ENCODE measurements at regions not wholly inside any gene's neighbourhood (a gene's known extent, or its start where the extent isn't known, plus 50 kb on each side); places are given as distances from the start of the nearest gene placed in this dataset.

DNA sequence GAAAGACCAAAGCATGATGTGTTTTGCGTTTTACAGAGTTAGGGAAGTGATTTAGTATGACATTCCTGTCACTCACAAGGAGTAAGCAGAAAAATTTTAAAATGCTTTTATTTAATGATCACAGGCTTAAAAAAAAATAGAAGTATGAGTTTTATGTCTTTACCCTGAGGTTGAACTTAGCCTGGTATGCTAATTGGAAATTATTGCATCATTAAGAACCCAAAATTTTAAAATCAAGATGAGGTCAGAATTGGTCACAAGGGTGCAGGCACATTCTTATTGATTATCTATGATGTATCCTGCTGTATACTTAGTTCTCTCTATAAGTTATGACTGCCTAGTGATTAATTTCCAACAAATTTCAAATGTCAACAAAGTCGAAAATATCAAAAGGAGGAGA is 585.6 kb upstream of the ALCAM start:
- no peak for ATAC-seq (ENCODE audit: low read depth)
- H3K4me3 Mint-ChIP-seq = no peak overlapping the region
- H3K36me3 Mint-ChIP-seq = no peaks in the 10 kb centered on the region
- no peaks in the 10 kb centered on the region for H3K4me1 Mint-ChIP-seq
- DNase-seq = no peak
- H3K27ac Mint-ChIP-seq = no peak overlapping the region
- H3K27me3 Mint-ChIP-seq = no peaks in the 10 kb centered on the region
- H3K9me3 Mint-ChIP-seq = peaks cover 3% of the 10 kb centered on the region
- POLR2A ChIA-PET = no interaction called here

DNA sequence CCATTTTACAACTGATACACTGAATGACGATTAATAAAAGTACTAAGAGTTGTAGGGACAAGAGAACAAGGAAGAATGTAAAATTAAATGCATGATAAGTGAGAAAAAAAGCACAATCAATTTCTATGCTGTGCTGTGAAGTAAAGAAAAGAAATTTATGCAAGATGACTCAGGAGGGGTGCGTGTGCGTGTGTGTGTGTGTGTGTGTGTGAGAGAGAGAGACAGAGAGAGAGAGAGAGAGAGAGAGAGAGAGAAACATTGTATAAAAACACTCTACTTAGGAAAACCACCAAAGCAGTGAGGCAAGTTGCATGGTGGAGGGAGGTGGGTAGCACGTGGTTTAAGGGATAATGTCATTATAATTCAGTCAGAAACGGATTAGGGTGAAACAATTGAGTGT is 580.8 kb upstream of the ALCAM start:
- POLR2A ChIA-PET = no interaction called here
- DNase-seq (no peak), ATAC-seq (ENCODE audit: low read depth) (no peak)
- Mint-ChIP-seq H3K27me3 (no peaks in the 10 kb centered on the region), H3K4me1 (no peaks in the 10 kb centered on the region), H3K36me3 (no peaks in the 10 kb centered on the region), H3K27ac (no peak overlapping the region), H3K4me3 (no peak overlapping the region), H3K9me3 (no peaks in the 10 kb centered on the region)

DNA sequence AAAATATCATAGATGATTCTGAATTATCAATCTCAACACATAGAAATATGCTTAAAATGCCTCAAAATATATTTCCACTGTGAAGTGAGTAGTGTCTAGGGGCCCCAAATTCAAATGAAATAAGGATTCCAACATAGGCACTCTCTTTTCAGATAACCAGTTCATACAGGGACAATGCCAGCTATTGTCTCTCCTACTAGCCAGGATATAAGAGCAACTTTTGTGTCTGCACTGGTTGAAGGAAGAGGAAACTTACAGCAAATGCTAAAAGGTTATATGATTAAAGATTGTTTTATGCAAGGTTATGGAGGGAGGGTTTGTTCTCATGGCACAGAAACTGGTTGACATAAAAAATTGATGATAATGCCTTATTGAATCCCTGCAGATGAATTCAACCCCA is 579.4 kb upstream of the ALCAM start:
- POLR2A ChIA-PET = no interaction called here
- no peaks in the 10 kb centered on the region for H3K27me3 Mint-ChIP-seq
- no peak overlapping the region for H3K27ac Mint-ChIP-seq
- H3K4me1 Mint-ChIP-seq = no peaks in the 10 kb centered on the region
- no peaks in the 10 kb centered on the region for H3K9me3 Mint-ChIP-seq
- no peak overlapping the region for H3K4me3 Mint-ChIP-seq
- no peaks in the 10 kb centered on the region for H3K36me3 Mint-ChIP-seq
- ATAC-seq (ENCODE audit: low read depth) (no peak), DNase-seq (no peak)

DNA sequence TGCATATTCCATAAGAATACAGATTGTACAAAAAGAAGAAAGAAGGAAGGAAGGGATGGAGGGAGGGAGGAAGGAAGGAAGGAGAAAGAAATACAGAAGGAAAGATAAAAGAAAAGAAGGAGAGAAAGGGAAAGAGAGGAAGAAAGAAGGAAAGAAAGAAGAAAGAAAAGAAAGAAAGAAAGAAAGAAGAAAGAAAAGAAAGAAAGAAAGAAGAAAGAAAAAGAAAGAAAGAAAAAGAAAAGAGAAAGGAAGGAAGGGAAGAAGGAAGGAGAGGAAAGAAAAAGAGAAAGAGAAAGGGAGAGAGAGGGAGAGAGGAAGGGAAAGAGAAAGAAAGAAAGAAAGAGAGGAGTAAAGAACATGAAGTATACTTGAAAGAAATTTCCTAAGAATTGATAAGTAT is 577.9 kb upstream of the ALCAM start:
- DNase-seq (no peak), ATAC-seq (ENCODE audit: low read depth) (no peak)
- H3K36me3 Mint-ChIP-seq = no peaks in the 10 kb centered on the region
- no peaks in the 10 kb centered on the region for H3K9me3 Mint-ChIP-seq
- no peaks in the 10 kb centered on the region for H3K4me1 Mint-ChIP-seq
- no peak overlapping the region for H3K4me3 Mint-ChIP-seq
- no peak overlapping the region for H3K27ac Mint-ChIP-seq
- POLR2A ChIA-PET = no interaction called here
- no peaks in the 10 kb centered on the region for H3K27me3 Mint-ChIP-seq

DNA sequence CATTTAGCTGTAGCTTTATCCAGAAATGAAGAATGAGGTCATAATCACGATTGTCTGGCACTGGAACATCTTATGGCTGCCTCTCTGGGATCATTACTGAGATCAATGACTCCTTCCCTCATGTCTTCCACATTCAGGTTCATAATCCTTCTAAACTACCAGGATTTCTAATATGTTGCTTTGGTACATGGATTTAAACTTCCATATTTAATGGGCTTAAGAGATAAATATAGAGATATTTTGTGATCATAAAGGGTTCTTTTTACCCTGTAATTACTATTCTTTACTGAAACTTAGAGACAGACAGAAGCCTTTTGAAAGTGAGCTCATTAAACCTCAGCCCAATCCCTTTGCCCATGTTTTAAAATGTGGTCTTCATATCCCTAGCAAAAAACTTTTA is 575.4 kb upstream of the ALCAM start:
- POLR2A ChIA-PET = no interaction called here
- ATAC-seq (ENCODE audit: low read depth) (no peak), DNase-seq (no peak)
- Mint-ChIP-seq H3K4me1 (no peaks in the 10 kb centered on the region), H3K27me3 (no peaks in the 10 kb centered on the region), H3K4me3 (no peak overlapping the region), H3K27ac (no peak overlapping the region), H3K9me3 (no peaks in the 10 kb centered on the region), H3K36me3 (no peaks in the 10 kb centered on the region)

DNA sequence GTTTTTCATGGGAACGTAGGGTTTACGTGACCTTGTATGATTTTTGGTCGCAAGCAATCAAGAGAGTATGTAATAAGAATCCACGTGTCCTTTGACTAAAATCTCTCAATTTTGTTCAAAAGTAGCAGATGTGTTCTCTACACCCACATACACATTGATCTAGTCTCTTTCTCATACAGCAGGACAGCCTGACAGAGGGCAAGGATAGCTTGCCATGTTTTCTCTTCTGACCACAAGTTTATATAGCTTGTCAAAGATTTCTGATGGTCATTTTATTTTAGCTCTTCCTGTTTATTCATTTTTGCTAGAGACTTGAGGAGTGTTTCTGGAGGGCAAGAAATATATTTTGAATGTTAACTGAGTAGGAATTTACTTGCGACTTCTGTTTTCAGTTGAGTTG is 570.2 kb upstream of the ALCAM start:
- no peaks in the 10 kb centered on the region for H3K4me1 Mint-ChIP-seq
- DNase-seq (no peak), ATAC-seq (ENCODE audit: low read depth) (no peak)
- H3K36me3 Mint-ChIP-seq = no peaks in the 10 kb centered on the region
- POLR2A ChIA-PET = no interaction called here
- H3K27me3 Mint-ChIP-seq = no peaks in the 10 kb centered on the region
- H3K27ac Mint-ChIP-seq = no peak overlapping the region
- H3K4me3 Mint-ChIP-seq = no peak overlapping the region
- no peaks in the 10 kb centered on the region for H3K9me3 Mint-ChIP-seq

DNA sequence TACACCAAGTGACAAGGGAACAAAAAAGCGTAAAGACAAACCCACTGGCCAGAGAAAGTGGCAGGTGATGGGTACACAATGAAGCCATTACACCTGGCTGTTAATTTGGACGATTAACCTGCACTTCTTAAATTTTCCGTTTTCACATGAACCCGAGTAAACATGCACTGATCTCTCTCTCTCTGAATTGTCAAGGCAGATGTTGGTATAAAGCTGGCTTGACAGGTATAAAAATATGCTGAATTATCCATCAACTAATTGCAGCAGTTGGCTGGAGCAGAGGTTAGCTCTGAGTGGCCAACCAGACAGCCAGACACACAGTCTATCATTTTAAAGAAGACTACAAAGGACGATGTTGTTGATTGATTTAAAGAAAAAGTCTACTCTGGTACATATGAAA is 561.7 kb upstream of the ALCAM start:
- POLR2A ChIA-PET = no interaction called here
- Mint-ChIP-seq H3K4me3 (no peak overlapping the region), H3K4me1 (no peaks in the 10 kb centered on the region), H3K9me3 (no peaks in the 10 kb centered on the region), H3K36me3 (no peaks in the 10 kb centered on the region), H3K27me3 (no peaks in the 10 kb centered on the region), H3K27ac (no peak overlapping the region)
- DNase-seq (no peak), ATAC-seq (ENCODE audit: low read depth) (no peak)

DNA sequence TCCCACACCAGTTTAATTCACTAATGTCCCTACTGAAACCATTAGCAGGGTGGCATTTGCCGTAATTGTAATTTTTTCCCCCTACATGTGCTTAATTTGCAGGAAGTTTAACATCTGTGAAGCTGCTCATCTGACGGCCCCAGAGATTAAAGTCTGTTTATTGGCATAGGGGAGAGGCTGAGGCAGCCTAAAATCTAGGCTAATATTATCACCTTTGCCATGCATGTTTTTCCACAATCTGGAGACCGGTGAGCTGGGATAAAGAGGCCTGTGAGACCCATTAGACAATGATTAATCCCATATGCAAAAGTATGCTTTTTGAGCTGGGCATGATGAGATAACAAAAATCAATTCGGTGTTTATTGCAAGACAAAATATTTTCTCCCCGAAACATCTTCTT is 561.2 kb upstream of the ALCAM start:
- POLR2A ChIA-PET = no interaction called here
- Mint-ChIP-seq H3K4me1 (no peaks in the 10 kb centered on the region), H3K36me3 (no peaks in the 10 kb centered on the region), H3K27ac (no peak overlapping the region), H3K27me3 (no peaks in the 10 kb centered on the region), H3K4me3 (no peak overlapping the region), H3K9me3 (no peaks in the 10 kb centered on the region)
- ATAC-seq (ENCODE audit: low read depth) (no peak), DNase-seq (no peak)

DNA sequence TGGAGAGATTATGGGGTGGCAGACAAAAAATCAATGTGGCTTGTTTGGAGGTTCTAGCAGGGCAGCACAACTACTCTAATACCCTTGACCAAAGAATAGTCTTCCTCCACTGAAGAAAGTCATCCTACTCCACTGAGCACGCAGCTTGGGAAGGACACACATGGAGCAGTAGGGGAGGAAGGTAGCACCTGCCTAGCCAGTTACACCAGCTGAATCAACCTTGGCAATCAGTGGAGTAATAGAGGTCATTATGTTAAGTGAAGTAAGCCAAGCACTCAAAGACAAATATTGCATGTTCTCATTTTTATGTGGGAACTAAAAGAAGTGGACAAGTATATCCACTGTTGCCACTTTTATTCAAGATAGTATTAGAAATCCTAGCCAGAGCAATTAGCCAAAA is 555.8 kb upstream of the ALCAM start:
- no peak for ATAC-seq (ENCODE audit: low read depth)
- Mint-ChIP-seq H3K27ac (no peak overlapping the region), H3K9me3 (no peaks in the 10 kb centered on the region), H3K36me3 (no peaks in the 10 kb centered on the region), H3K4me1 (no peaks in the 10 kb centered on the region), H3K27me3 (no peaks in the 10 kb centered on the region), H3K4me3 (no peak overlapping the region)
- POLR2A ChIA-PET = no interaction called here
- no peak for DNase-seq

DNA sequence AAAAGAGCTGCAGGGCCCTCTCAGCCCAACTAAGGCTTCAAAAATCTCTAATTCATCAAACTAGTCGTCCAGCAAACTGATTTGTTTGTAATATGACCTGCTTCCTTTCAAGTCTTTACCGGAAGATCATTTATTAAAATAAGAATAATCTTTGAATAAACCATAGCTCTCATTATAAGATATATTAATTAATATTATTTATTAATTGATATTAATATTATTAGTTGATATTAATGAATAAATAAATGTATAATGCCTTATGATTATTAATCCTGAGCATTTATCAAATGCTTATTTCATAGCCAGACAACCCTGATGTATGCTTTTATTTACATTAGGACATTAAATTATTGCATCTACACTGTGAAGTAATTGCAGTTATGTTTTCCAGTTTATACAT is 550.7 kb upstream of the ALCAM start:
- H3K36me3 Mint-ChIP-seq = no peaks in the 10 kb centered on the region
- no peak overlapping the region for H3K27ac Mint-ChIP-seq

DNA sequence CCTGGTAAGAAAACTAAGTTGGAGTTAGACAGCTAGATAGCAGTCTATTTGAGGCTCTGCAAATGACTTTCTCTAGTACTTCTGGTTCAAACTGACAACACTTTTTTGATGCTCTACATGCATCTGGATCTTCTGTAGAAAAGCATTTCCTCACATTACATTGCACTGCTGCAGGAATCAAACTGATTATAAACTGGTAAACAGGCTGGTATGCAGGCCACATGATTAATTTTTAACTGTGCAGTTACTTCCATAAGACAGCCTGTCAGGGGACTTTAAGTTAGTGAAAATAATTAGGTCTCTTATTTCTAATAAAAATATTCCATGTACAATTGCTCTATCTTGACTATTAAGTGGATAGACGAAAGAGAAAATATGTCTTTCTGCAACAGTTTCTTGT is 550.0 kb upstream of the ALCAM start:
- DNase-seq = no peak
- Mint-ChIP-seq H3K9me3 (peaks cover 7% of the 10 kb centered on the region), H3K36me3 (no peaks in the 10 kb centered on the region), H3K27me3 (no peaks in the 10 kb centered on the region), H3K27ac (no peak overlapping the region), H3K4me1 (no peaks in the 10 kb centered on the region), H3K4me3 (no peak overlapping the region)
- POLR2A ChIA-PET = no interaction called here
- no peak for ATAC-seq (ENCODE audit: low read depth)

More for the DNA sequence above, 550.7 kb upstream of the ALCAM start:
- Mint-ChIP-seq H3K27me3 (no peaks in the 10 kb centered on the region), H3K9me3 (peaks cover 4% of the 10 kb centered on the region), H3K4me1 (no peaks in the 10 kb centered on the region), H3K4me3 (no peak overlapping the region)
- POLR2A ChIA-PET = no interaction called here
- DNase-seq (no peak), ATAC-seq (ENCODE audit: low read depth) (no peak)

DNA sequence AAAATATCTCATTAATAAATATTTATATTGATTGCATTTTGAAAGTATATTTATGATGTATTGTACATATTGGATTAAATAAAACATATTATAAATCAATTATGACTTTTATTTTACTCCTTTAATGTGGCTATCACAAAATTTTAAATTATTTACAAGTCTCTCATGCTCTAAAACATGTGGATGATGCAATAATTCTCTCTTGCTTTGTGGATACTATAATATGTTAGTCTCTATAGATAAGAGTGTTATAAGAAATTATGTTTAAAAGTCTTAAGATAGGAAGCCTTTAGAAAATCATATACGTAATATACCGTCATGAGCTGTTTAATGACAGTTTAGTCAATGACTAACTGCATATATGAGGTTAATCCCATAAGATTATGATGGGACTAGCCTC is 547.4 kb upstream of the ALCAM start:
- H3K36me3 Mint-ChIP-seq = no peaks in the 10 kb centered on the region
- H3K4me3 Mint-ChIP-seq = no peak overlapping the region
- no peaks in the 10 kb centered on the region for H3K4me1 Mint-ChIP-seq
- H3K9me3 Mint-ChIP-seq = peaks cover 7% of the 10 kb centered on the region
- no peak for DNase-seq
- H3K27ac Mint-ChIP-seq = no peak overlapping the region
- no peak for ATAC-seq (ENCODE audit: low read depth)
- no peaks in the 10 kb centered on the region for H3K27me3 Mint-ChIP-seq
- POLR2A ChIA-PET = no interaction called here

DNA sequence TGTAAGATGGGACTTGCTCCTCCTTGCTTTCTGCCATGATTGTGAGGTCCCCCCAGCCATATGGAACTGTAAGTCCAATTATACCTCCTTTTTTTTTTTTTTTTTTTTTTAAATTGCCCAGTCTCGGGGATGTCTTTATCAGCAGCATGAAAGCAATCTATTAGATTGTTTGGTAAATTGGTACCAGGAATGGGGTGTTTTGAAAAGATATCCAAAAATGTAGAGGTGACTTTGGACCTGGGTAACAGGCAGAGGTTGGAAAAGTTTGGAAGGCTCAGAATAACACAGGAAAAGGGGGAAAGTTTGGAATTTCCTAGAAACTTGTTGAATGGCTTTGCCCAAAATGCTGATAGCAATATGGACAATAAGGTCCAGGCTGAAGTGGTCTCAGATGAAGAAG is 545.8 kb upstream of the ALCAM start:
- Mint-ChIP-seq H3K36me3 (no peaks in the 10 kb centered on the region), H3K27me3 (peaks cover 4% of the 10 kb centered on the region), H3K4me1 (no peaks in the 10 kb centered on the region), H3K4me3 (no peak overlapping the region), H3K9me3 (peaks cover 7% of the 10 kb centered on the region), H3K27ac (no peak overlapping the region)
- ATAC-seq (ENCODE audit: low read depth) (no peak), DNase-seq (no peak)
- POLR2A ChIA-PET = no interaction called here

DNA sequence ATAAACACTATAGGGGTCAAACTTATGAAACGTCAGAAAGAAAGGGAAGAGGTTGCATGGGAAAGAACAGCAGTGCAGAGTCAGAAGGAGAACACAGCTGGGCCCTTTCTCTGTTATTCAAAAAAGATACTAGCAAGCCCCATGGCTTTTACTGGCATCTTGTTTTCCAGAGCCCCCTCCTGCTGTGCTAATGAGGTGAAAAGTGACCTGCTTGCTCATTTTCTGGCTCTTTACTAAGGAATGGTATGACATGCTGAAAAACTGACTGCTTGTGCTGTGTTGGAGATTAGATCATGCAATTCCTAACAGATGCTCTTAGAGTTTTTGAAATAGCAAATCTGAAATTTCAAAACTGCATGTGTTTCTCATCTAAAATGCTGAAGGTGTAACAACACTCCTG is 541.6 kb upstream of the ALCAM start:
- H3K27me3 Mint-ChIP-seq = peaks cover 4% of the 10 kb centered on the region
- H3K36me3 Mint-ChIP-seq = no peaks in the 10 kb centered on the region
- no peak overlapping the region for H3K4me3 Mint-ChIP-seq
- ATAC-seq (ENCODE audit: low read depth) (no peak), DNase-seq (no peak)
- peaks cover 7% of the 10 kb centered on the region for H3K9me3 Mint-ChIP-seq
- no peak overlapping the region for H3K27ac Mint-ChIP-seq
- POLR2A ChIA-PET = no interaction called here
- no peaks in the 10 kb centered on the region for H3K4me1 Mint-ChIP-seq

DNA sequence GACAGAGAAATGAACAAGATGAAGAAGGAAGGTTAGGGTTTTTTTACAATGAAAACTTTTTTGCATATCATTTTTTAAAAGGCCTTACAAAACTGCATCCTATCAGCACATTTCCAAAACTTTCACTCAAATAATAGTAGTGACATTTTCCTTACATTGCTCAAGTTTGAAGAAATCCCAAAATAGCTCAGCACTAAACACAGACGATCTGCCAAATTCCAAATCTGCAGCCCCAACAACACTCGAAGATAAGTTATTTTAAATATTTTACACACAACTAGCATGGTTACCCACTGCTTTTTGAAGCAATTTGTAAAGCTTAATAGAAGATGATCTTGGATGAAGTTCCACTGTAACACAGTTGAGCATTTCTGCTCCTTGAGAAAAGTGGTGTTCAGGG is 535.6 kb upstream of the ALCAM start:
- no peaks in the 10 kb centered on the region for H3K4me1 Mint-ChIP-seq
- ATAC-seq (ENCODE audit: low read depth) = no peak
- no peaks in the 10 kb centered on the region for H3K36me3 Mint-ChIP-seq
- no peak for DNase-seq
- H3K4me3 Mint-ChIP-seq = no peak overlapping the region
- POLR2A ChIA-PET = no interaction called here
- no peaks in the 10 kb centered on the region for H3K9me3 Mint-ChIP-seq
- no peak overlapping the region for H3K27ac Mint-ChIP-seq
- H3K27me3 Mint-ChIP-seq = no peaks in the 10 kb centered on the region

Data from activated naive CD8-positive, alpha-beta T cell treated with anti-CD3 and anti-CD28 coated beads, Interleukin-2, amount 10 ng/mL, durations not matched to agents 7 days and 5 days (primary cell).